Naive thymus-derived CD8-positive, alpha-beta T cell (primary cell): ENCODE measurements at regions not wholly inside any gene's neighbourhood (a gene's known extent, or its start where the extent isn't known, plus 50 kb on each side); places are given as distances from the start of the nearest gene placed in this dataset.

ENCODE experiments used
- ATAC-seq, 2 donors: fragments of 150-1000 bp; cut with Tn5 transposase in 1 of 2; sonication (Bioruptor Pico), chemical (Tn5 transposase) in 1 of 2; 1 replicate in 1 of 2; 2 replicates in 1 of 2; pipeline ENCODE4 v1.10.0; 2021; ENCODE audit warnings: mild to moderate bottlenecking in 2 of 2, moderate library complexity in 2 of 2
- POLR2A ChIA-PET: fragments of 350-600 bp; sonication (Branson Sonifier 250); formaldehyde crosslinking; loops from one replicate; lab custom pipeline; 2021; ENCODE audit warnings: antibody characterized with exemption; lab: Charles Lee
- DNase-seq, 10 donors: peaks; one replicate each; pipeline versions ENCODE4 v3.0.0 to v3.0.0-alpha.2; 2020 to 2022
- H3K27ac Mint-ChIP-seq, 10 donors: one replicate each; pipeline ENCODE4 v1.8.0; 2020 to 2022; ENCODE audit warnings: mild to moderate bottlenecking in 10 of 10, mixed read lengths in 10 of 10, moderate library complexity in 4 of 10, inconsistent platforms in 1 of 10
- H3K27me3 Mint-ChIP-seq, 5 donors: one replicate each; pipeline ENCODE4 v1.8.0; 2021 to 2022; ENCODE audit warnings: mixed read lengths in 5 of 5
- H3K36me3 Mint-ChIP-seq, 3 donors: one replicate each; pipeline ENCODE4 v1.8.0; 2020 to 2022; ENCODE audit warnings: mixed read lengths in 3 of 3, mild to moderate bottlenecking in 2 of 3, inconsistent platforms in 1 of 3
- H3K4me1 Mint-ChIP-seq, 4 donors: one replicate each; pipeline ENCODE4 v1.8.0; 2021 to 2022; ENCODE audit warnings: mixed read lengths in 4 of 4
- H3K4me3 Mint-ChIP-seq, 10 donors: one replicate each; pipeline ENCODE4 v1.8.0; 2020 to 2022; ENCODE audit warnings: mild to moderate bottlenecking in 10 of 10, mixed read lengths in 10 of 10, moderate library complexity in 6 of 10, inconsistent platforms in 1 of 10
- H3K9me3 Mint-ChIP-seq, 9 donors: one replicate each; pipeline ENCODE4 v1.8.0; 2020 to 2022; ENCODE audit warnings: mixed read lengths in 9 of 9, mild to moderate bottlenecking in 3 of 9, inconsistent platforms in 1 of 9, moderate library complexity in 1 of 9

DNA sequence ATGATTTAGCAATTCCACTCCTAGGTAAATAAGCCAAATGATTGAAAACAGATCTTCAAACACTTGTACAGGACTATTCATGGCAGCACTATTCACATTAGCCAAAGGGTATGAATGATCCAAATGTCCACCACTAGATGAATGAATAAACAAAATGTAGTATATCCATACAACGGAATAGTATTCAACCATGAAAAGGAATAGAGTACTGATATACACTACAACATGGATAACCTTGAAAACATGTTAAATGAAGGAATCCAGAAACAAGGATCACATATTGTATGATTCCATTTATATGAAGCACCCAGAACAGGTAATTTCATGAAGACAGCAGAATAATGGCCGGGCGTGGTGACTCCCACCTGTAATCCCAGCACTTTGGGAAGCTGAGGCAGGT, 78.2 kb upstream of the IGF1R start:
- Mint-ChIP-seq H3K4me1 (no peaks in the 10 kb centered on the region), H3K9me3 (no peaks in the 10 kb centered on the region), H3K4me3 (no peak overlapping the region), H3K36me3 (no peaks in the 10 kb centered on the region), H3K27me3 (peaks cover 6 to 26% (median 20%) of the 10 kb centered on the region in 5 donors), H3K27ac (no peak overlapping the region)
- POLR2A ChIA-PET: no interaction called here
- ATAC-seq (no peak), DNase-seq (no peak)

DNA sequence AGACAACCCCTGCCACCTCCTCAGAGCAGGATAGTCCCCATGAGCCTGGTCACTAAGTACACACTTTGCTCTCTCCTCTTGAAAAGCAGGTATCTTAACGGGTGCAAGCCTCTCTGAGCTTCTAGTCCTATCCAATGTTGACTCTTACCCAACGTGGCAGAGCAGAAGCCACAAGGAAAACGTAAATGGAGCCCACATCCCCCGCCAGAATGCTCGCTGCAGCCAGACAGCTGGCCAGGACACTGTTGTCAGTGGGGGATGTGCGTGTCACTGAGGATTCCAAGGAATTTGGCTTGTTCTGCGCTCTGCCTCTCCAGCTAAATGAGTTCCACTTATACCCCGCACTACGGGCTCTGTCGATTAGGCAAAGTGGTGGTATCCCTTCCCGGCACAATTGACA, 67.8 kb upstream of the IGF1R start:
- ATAC-seq (no peak), DNase-seq (no peak)
- H3K36me3 Mint-ChIP-seq: peaks cover 0 to 3% (median 0%) of the 10 kb centered on the region in 3 donors
- POLR2A ChIA-PET: interaction anchor here (1.2 kb wide), 1 partner anchor 68 kb away, joined by 5 read pairs; the partner anchor contains the start of gene IGF1R
- no peak overlapping the region for H3K27ac Mint-ChIP-seq
- peaks cover 18 to 62% (median 45%) of the 10 kb centered on the region in 5 donors for H3K27me3 Mint-ChIP-seq
- peaks cover 0 to 4% (median 0%) of the 10 kb centered on the region in 9 donors for H3K9me3 Mint-ChIP-seq
- H3K4me3 Mint-ChIP-seq: no peak overlapping the region
- H3K4me1 Mint-ChIP-seq: peaks cover 0 to 3% (median 0%) of the 10 kb centered on the region in 4 donors

DNA sequence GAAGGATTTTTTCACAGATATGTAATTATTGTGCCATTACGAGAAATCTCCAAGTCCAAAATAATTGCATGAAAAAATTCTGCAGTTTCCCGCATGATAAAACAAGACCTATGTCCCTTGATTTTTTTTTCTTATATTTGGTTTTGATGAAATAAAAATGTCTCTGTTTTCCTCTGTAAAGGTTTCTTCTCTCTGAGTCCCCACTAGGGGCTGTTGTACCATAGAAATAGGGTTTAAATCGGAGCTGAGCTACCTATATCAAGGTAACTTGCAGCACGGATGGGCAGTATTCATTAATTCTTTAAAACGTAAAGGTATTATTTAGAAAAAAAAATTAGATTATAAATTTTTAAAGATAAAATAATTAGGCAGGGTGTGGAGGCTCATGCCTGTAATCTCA, 66.6 kb upstream of the IGF1R start:
- DNase-seq (peak in 2 of 10 donors; percentile 39 to 43), ATAC-seq (peak; percentile 53 to 69)
- Mint-ChIP-seq H3K4me1 (peaks cover 5 to 11% (median 6%) of the 10 kb centered on the region in 4 donors), H3K4me3 (no peak overlapping the region), H3K9me3 (peaks cover 0 to 4% (median 0%) of the 10 kb centered on the region in 9 donors), H3K27me3 (peaks cover 16 to 72% (median 50%) of the 10 kb centered on the region in 5 donors), H3K27ac (no peak overlapping the region), H3K36me3 (peaks cover 0 to 3% (median 0%) of the 10 kb centered on the region in 3 donors)
- POLR2A ChIA-PET: interaction anchor here (0.6 to 1.2 kb wide), 3 partner anchors 66 to 71 kb away, joined by 3 to 5 read pairs (median 5); partner anchors contain the start of gene IGF1R

DNA sequence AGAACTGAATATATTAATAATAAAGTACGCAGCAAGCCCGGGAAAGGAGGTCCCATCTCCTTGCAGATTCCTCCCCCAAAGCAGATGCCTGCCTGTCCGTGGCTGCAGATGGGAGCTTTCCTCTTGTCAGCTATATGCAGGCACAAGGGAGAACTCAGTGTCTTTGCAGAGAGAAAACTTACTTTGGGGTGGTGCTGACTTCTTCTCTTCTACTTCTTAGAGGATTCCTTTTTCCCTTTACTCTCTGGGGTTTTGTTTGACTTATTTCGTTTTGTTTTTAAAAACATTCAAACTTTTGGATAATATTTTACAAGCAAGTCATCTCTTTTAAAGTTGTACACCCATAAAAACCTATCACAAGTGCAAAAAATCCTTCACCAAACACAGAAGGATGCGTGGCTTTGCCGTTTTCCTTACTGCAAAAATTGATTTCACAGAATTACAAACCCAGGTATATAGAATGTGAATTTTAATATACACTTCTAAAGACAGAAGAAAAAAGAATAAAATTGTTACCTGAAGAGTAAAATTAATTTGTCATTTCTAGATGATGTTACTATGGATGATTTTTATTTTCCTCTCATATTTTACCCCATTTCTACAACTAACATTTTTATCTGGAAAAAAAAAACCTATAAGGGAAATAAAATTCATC, 65.3 kb upstream of the IGF1R start:
- peaks cover 0 to 3% (median 0%) of the 10 kb centered on the region in 3 donors for H3K36me3 Mint-ChIP-seq
- H3K4me1 Mint-ChIP-seq: peaks cover 5 to 13% (median 7%) of the 10 kb centered on the region in 4 donors
- peaks cover 0 to 4% (median 0%) of the 10 kb centered on the region in 9 donors for H3K9me3 Mint-ChIP-seq
- ATAC-seq (no peak), DNase-seq (no peak)
- H3K27me3 Mint-ChIP-seq: peaks cover 14 to 72% (median 49%) of the 10 kb centered on the region in 5 donors
- H3K4me3 Mint-ChIP-seq: no peak overlapping the region
- no peak overlapping the region for H3K27ac Mint-ChIP-seq
- POLR2A ChIA-PET: interaction anchor here (0.8 kb wide), 1 partner anchor 17 kb away, joined by 3 read pairs; no protein-coding TSS in a partner anchor

DNA sequence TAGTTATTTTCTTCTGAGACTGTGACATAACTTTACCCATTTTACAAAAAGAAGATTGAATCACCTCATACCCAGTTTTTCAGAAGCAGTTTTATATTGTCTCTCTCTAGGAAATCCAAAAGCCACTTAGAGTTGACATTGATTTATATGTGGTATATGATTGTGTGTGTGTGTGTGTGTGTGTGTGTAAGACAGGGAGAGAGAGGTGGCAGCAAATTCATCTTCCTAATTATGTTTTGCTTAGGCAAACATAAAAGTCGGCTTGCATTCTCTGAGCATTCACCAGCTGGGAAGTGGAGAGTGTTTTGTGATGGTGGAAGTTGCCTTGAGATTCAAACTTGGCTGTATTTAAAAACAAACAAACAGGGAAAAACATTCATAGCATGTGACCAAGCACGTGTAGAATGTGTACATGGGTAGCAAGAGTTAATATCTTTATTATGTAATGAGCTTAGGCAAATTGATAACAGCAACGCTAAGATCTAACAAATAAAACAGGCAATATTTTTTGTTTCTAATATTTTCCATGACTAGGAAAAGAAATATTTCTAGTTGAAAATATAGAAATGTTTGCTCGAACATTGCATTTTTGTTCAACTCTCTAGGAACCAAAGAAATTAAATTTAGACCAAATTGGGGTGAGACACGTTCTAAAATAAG, 64.4 kb upstream of the IGF1R start:
- Mint-ChIP-seq H3K9me3 (no peaks in the 10 kb centered on the region), H3K4me3 (no peak overlapping the region), H3K27me3 (peaks cover 12 to 67% (median 47%) of the 10 kb centered on the region in 5 donors), H3K4me1 (peaks cover 5 to 13% (median 7%) of the 10 kb centered on the region in 4 donors), H3K36me3 (no peaks in the 10 kb centered on the region), H3K27ac (peak overlapping the region in 1 of 10 donors; percentile 3)
- ATAC-seq: no peak
- POLR2A ChIA-PET: no interaction called here
- no peak for DNase-seq

DNA sequence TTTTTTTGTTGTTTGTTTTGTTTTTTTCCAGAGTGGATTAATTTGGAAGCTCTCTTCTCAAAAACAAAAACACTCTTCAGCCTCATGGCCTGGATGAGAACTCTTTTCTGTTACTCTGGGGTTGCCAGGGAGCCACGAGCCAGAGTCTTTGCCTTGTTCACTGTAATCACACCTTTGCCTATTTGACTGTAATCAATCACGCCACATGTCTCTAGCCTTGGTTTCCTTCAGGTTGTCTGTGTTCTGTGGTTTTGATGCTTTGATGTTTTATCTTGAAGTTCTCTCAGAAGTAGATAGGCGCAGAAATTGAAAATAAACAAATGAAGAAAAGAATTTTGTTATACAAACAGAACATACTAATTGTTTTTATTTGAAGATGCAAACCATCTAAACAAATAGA, 62.3 kb upstream of the IGF1R start:
- peak in 2 of 10 donors; percentile 17 to 42 for DNase-seq
- no peak overlapping the region for H3K4me3 Mint-ChIP-seq
- H3K36me3 Mint-ChIP-seq: no peaks in the 10 kb centered on the region
- POLR2A ChIA-PET: interaction anchor here (0.6 kb wide), 1 partner anchor 21 kb away, joined by 6 read pairs; no protein-coding TSS in a partner anchor
- peak; percentile 47 to 69 for ATAC-seq
- H3K4me1 Mint-ChIP-seq: peaks cover 5 to 13% (median 7%) of the 10 kb centered on the region in 4 donors
- H3K9me3 Mint-ChIP-seq: no peaks in the 10 kb centered on the region
- H3K27ac Mint-ChIP-seq: no peak overlapping the region
- H3K27me3 Mint-ChIP-seq: peaks cover 14 to 49% (median 36%) of the 10 kb centered on the region in 5 donors

DNA sequence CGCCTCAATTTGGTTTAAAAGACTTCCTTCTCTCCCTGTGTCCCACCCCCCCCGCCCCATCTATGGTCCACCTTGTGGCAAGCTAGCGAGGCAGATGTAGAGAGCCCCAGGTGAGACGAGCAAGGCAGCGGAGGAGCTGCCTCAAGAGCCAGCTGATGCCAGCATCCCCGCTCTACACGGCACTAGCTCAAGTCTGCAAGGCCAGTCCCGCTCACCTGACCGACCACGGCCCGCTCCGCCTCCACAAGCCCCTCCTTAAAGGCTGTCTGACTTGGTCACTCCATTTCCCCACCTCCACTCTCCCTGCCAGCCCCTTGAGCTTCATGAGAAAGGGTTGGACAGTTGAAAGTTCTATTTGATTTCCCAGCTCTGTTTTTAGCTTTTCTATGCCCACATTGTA, 56.2 kb upstream of the IGF1R start:
- H3K4me1 Mint-ChIP-seq: no peaks in the 10 kb centered on the region
- no peak overlapping the region for H3K4me3 Mint-ChIP-seq
- H3K36me3 Mint-ChIP-seq: no peaks in the 10 kb centered on the region
- ATAC-seq: no peak
- no peak for DNase-seq
- no peaks in the 10 kb centered on the region for H3K9me3 Mint-ChIP-seq
- POLR2A ChIA-PET: no interaction called here
- H3K27ac Mint-ChIP-seq: no peak overlapping the region
- peaks cover 2 to 29% (median 10%) of the 10 kb centered on the region in 5 donors for H3K27me3 Mint-ChIP-seq

DNA sequence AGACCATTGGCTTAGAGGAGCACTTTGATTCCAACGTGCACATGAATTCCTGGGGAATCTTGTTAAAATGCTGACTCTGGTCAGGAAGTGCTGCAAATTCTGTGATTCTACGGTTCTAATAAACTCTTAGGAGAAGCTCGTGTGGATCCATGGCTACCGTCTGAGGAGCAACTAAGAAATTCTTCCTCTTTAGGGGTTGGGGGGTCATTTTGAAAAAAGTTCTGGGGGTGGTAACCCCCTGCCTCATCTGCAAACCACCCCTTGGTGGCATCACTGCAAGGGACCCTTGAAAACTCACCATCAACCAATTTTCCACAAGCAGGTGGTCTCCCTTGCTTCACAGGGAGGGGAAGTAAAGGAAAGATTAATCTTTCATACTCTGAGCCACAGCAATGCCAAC, 52.2 kb upstream of the IGF1R start:
- POLR2A ChIA-PET: interaction anchor here (0.6 to 1.6 kb wide), 2 partner anchors 16 to 74 kb away, joined by 3 read pairs; no protein-coding TSS in a partner anchor
- ATAC-seq (no peak), DNase-seq (no peak)
- Mint-ChIP-seq H3K36me3 (no peaks in the 10 kb centered on the region), H3K9me3 (no peaks in the 10 kb centered on the region), H3K4me1 (peaks cover 17 to 21% (median 19%) of the 10 kb centered on the region in 4 donors), H3K27ac (no peak overlapping the region), H3K4me3 (no peak overlapping the region), H3K27me3 (peaks cover 0 to 18% (median 6%) of the 10 kb centered on the region in 5 donors)

DNA sequence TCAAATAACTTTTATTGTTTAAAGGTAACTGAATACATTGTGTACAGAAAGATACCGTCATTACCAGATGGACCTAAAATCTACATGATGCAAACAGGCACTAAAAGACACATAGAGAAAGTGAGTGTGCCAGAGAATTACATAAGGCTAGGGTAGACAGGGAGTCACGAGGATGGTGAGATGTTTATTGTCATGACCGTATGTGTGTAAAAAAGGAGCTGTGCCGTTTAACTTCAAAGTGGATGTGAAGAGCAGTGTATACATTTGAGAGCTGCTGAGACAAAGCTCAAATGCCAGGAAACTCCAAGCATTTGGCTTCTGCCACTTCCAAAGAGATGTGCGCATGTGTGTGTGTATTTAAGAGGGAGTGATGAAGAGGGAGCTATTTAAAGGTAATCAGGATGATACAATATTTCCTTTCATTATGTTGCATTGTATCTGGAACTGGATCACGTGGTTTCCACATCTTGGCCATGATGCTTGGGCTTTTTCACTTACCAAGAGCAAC, 51.4 kb upstream of the IGF1R start:
- peaks cover 17 to 24% (median 19%) of the 10 kb centered on the region in 4 donors for H3K4me1 Mint-ChIP-seq
- H3K27ac Mint-ChIP-seq: no peak overlapping the region
- no peak for ATAC-seq
- no peaks in the 10 kb centered on the region for H3K36me3 Mint-ChIP-seq
- DNase-seq: no peak
- peaks cover 0 to 12% (median 3%) of the 10 kb centered on the region in 5 donors for H3K27me3 Mint-ChIP-seq
- no peak overlapping the region for H3K4me3 Mint-ChIP-seq
- POLR2A ChIA-PET: interaction anchor here (1.1 to 1.6 kb wide), 2 partner anchors 15 to 55 kb away, joined by 3 read pairs; no protein-coding TSS in a partner anchor
- H3K9me3 Mint-ChIP-seq: no peaks in the 10 kb centered on the region

DNA sequence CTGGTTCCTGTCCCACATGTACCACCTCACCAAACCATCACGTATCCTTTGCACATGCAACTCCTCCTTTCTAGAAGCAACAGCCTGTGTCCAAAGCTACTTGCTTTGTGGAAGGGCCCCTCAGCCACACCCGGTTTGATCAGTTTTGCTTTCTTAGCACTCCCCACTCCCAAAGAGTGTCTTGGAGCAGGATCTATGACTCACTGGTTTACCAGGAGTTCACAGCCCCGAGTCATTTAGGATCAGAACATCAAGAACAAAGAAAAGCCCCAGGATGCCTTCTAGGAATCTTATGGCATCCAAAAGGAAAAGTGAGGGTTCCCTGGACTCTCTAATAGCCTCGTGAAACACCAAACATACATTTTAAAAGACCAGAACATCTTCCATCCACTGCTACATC, 50.7 kb upstream of the IGF1R start:
- POLR2A ChIA-PET: interaction anchor here (1.1 to 1.6 kb wide), 2 partner anchors 15 to 54 kb away, joined by 3 read pairs; no protein-coding TSS in a partner anchor
- Mint-ChIP-seq H3K27me3 (peaks cover 0 to 11% (median 0%) of the 10 kb centered on the region in 5 donors), H3K27ac (no peak overlapping the region), H3K4me3 (no peak overlapping the region), H3K36me3 (no peaks in the 10 kb centered on the region), H3K4me1 (peaks cover 17 to 24% (median 19%) of the 10 kb centered on the region in 4 donors), H3K9me3 (no peaks in the 10 kb centered on the region)
- DNase-seq: no peak
- ATAC-seq: no peak
